ENCODE measurements at regions not wholly inside any gene's neighbourhood (a gene's known extent, or its start where the extent isn't known, plus 50 kb on each side); places are given as distances from the start of the nearest gene placed in this dataset.

GRCh38 chr2:116645155-116645554 lies 1169.3 kb upstream of the DDX18 start:
- FAIRE-seq, result no peak

GRCh38 chr2:116668691-116669090 lies 1145.8 kb upstream of the DDX18 start:
- FAIRE-seq (no peak), DNase-seq (ENCODE audit: insufficient read length, low spot score) (no peak)

More at GRCh38 chr2:116645155-116645554, 1169.3 kb upstream of the DDX18 start:
- no peak for DNase-seq (ENCODE audit: insufficient read length, low spot score)

DNA sequence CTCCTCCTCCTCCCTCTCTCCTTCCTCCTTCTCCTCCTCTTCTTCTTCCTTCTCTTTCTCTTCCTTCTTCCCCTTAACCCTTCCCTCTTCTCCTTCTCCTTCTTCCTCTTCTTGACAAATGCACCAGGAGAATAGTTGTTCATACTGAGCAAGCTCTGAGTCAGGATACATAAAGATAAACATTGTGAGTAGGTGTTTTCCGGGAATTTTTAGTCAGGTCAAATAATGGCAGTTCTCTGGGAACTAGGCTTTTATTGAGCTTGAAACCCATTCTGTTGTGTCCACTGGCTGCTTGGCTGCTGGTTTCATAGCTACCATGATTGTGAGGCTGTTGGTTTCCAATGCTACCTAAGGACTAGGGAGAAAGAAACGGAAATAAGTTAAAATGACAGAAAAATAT lies 1144.7 kb upstream of the DDX18 start:
- DNase-seq (ENCODE audit: insufficient read length, low spot score) (no peak), FAIRE-seq (no peak)

- FAIRE-seq (no peak), DNase-seq (ENCODE audit: insufficient read length, low spot score) (no peak)
Measured at GRCh38 chr2:116674188-116674587, 1140.3 kb upstream of the DDX18 start.

DNA sequence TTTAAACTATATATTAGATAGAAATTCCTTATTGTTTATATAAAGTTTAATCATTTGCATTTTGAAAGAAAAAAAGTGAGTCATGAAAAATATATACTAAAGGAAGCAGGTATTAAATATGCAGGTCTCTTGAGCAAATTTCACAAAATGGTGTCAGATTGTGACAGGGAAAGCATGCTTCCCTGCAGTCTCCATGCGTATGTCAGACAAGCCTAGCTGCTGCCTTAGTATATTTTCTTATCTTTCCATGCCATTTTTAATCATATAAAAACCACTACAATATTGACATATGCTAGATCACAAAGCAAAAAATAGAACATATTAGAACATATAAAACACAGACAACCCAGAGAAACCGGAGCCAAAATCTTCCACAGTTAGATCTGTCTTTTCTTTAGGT lies 1137.7 kb upstream of the DDX18 start:
- DNase-seq (ENCODE audit: insufficient read length, low spot score) (no peak), FAIRE-seq (no peak)

GRCh38 chr2:116680256-116680936 lies 1134.1 kb upstream of the DDX18 start:
- no peak for FAIRE-seq

GRCh38 chr2:116687371-116687770 lies 1127.1 kb upstream of the DDX18 start:
- DNase-seq (ENCODE audit: insufficient read length, low spot score) (no peak), FAIRE-seq (no peak)

More at GRCh38 chr2:116680256-116680936, 1134.1 kb upstream of the DDX18 start:
- no peak for DNase-seq (ENCODE audit: insufficient read length, low spot score)

- DNase-seq (ENCODE audit: insufficient read length, low spot score) (no peak), FAIRE-seq (no peak)
Measured at GRCh38 chr2:116692988-116693387, 1121.5 kb upstream of the DDX18 start.

GRCh38 chr2:116696223-116696622 lies 1118.3 kb upstream of the DDX18 start:
- FAIRE-seq (no peak), DNase-seq (ENCODE audit: insufficient read length, low spot score) (no peak)

GRCh38 chr2:116696903-116697302 lies 1117.6 kb upstream of the DDX18 start:
- FAIRE-seq (no peak), DNase-seq (ENCODE audit: insufficient read length, low spot score) (no peak)

GRCh38 chr2:116706396-116706795 lies 1108.1 kb upstream of the DDX18 start:
- no peak for FAIRE-seq
- no peak for DNase-seq (ENCODE audit: insufficient read length, low spot score)

GRCh38 chr2:116716038-116716437 lies 1098.5 kb upstream of the DDX18 start:
- no peak for DNase-seq (ENCODE audit: insufficient read length, low spot score)
- FAIRE-seq, result no peak

DNA sequence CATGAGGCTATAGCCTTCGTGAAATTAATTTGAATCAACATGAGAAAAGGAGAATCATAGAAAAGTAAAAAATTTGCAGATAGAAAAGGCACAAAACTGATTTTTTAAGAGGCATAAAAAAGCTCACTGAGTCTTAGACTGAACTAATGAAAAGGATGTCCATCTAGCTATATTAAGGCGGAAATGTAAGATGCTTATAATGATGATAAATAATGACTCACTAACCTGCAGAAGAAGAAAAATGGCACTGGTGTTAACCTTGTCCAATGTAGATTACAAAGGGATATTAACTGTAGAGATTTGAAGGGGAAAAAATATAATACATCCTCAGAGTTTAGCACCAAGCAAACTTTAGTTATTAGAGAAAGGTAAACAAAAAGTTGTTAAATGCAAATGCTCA lies 1098.0 kb upstream of the DDX18 start:
- DNase-seq (ENCODE audit: insufficient read length, low spot score), result no peak
- FAIRE-seq, result no peak

- no peak for DNase-seq (ENCODE audit: insufficient read length, low spot score)
- no peak for FAIRE-seq
Measured at GRCh38 chr2:116717832-116718231, 1096.7 kb upstream of the DDX18 start.

GRCh38 chr2:116718451-116718850 lies 1096.0 kb upstream of the DDX18 start:
- DNase-seq (ENCODE audit: insufficient read length, low spot score) (no peak), FAIRE-seq (no peak)

- DNase-seq (ENCODE audit: insufficient read length, low spot score) (no peak), FAIRE-seq (no peak)
Measured at GRCh38 chr2:116719836-116720235, 1094.7 kb upstream of the DDX18 start.

GRCh38 chr2:116724550-116724949 lies 1089.9 kb upstream of the DDX18 start:
- DNase-seq (ENCODE audit: insufficient read length, low spot score) (no peak), FAIRE-seq (no peak)

- FAIRE-seq (no peak), DNase-seq (ENCODE audit: insufficient read length, low spot score) (no peak)
Measured at GRCh38 chr2:116732322-116732721, 1082.2 kb upstream of the DDX18 start.

DNA sequence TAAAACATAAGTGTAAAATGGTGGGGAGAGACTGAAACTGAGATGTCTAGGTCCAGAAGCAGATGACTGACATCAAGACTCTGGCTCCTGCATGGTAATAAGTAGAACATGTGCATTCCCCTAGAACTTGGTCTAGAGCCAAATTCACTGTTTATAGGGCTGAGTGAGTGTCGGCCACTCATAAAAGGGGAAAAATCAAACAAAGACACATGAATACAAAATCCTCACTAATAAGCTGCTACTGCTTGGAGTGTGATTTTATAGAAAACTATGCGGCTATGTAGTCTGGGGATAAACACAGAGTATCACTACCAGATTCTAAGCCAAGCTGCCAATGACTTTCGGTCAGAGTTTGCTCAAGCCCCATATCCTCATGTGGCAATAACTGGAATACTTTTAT lies 1080.8 kb upstream of the DDX18 start:
- FAIRE-seq, result no peak

DNA sequence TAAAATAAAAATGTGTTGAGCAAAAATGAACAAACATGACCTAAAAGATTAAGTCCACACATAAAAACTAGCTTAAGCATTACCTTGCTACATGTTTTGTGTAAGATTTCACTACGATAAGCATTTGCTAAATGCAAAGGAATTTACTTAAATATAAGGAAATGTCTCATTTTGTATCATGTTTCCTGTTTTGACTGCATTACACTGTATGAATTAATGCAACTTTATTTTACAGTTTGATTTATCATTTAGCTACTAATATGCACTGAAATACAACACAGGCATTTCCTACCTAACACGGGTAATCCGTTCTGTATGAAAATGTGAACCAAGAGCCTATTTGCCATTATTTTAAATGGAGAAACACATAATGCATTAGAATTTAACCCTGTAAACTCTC lies 1076.5 kb upstream of the DDX18 start:
- FAIRE-seq (no peak), DNase-seq (ENCODE audit: insufficient read length, low spot score) (no peak)

More for the DNA sequence above, 1080.8 kb upstream of the DDX18 start:
- no peak for DNase-seq (ENCODE audit: insufficient read length, low spot score)

DNA sequence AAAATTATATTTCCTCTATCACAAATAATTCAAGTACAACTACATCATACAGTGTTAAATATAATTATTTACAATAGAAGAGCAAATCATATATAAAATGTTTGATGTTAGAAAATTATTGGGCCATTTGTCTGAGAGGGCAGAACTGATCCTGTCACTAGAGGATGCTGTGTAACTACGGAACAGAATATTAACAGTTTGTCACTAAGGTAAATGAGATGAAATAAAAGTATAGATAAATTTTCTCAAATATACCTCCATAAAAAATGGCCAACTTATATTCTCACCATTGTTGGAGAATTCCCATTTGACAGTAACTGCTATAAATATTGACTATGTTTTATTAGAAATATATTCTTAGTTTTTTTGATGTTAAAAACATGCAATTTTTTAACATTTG lies 1067.4 kb upstream of the DDX18 start:
- DNase-seq (ENCODE audit: insufficient read length, low spot score) (no peak), FAIRE-seq (no peak)

- no peak for FAIRE-seq
- no peak for DNase-seq (ENCODE audit: insufficient read length, low spot score)
Measured at GRCh38 chr2:116749994-116750393, 1064.5 kb upstream of the DDX18 start.
